Endothelial cell (in vitro differentiated cells): ENCODE measurements at regions not wholly inside any gene's neighbourhood (a gene's known extent, or its start where the extent isn't known, plus 50 kb on each side); places are given as distances from the start of the nearest gene placed in this dataset.

Source experiments
- DNase-seq: peaks from one replicate; pipeline ENCODE4 v3.0.0; 2021; ENCODE audit warnings: low spot score
- H3K27ac Mint-ChIP-seq: one replicate; pipeline ENCODE4 v1.8.0; 2021; ENCODE audit warnings: mixed read lengths, inconsistent platforms; ENCODE audit not compliant: unreplicated experiment
- H3K27me3 Mint-ChIP-seq: one replicate; pipeline ENCODE4 v1.8.0; 2021; ENCODE audit warnings: mild to moderate bottlenecking, moderate library complexity, mixed read lengths, inconsistent platforms; ENCODE audit not compliant: unreplicated experiment
- H3K36me3 Mint-ChIP-seq: one replicate; pipeline ENCODE4 v1.8.0; 2021; ENCODE audit warnings: mild to moderate bottlenecking, low read depth, mixed read lengths, inconsistent platforms; ENCODE audit not compliant: unreplicated experiment
- H3K4me1 Mint-ChIP-seq: one replicate; pipeline ENCODE4 v1.8.0; 2021; ENCODE audit warnings: mild to moderate bottlenecking, mixed read lengths, inconsistent platforms; ENCODE audit not compliant: unreplicated experiment
- H3K4me3 Mint-ChIP-seq: one replicate; pipeline ENCODE4 v1.8.0; 2021; ENCODE audit warnings: mild to moderate bottlenecking, mixed read lengths, inconsistent platforms; ENCODE audit not compliant: unreplicated experiment
- H3K9me3 Mint-ChIP-seq: one replicate; pipeline ENCODE4 v1.8.0; 2021; ENCODE audit warnings: mixed read lengths, inconsistent platforms; ENCODE audit not compliant: unreplicated experiment
- CTCF ChIP-seq: fragments of 200-600 bp; sonication (generic); IDR thresholded peaks from one replicate; pipeline ENCODE4 v1.5.0; 2021; ENCODE audit warnings: antibody characterized with exemption; ENCODE audit not compliant: unreplicated experiment

GRCh38 chr13:47281991-47282390 is 385.1 kb upstream of the HTR2A start:
- no peak for DNase-seq
- no peaks in the 10 kb centered on the region for H3K36me3 Mint-ChIP-seq
- TF ChIP-seq CTCF: no peak
- H3K4me1 Mint-ChIP-seq: no peaks in the 10 kb centered on the region
- H3K27me3 Mint-ChIP-seq: no peaks in the 10 kb centered on the region
- H3K4me3 Mint-ChIP-seq: no peak overlapping the region
- H3K27ac Mint-ChIP-seq: no peak overlapping the region
- no peaks in the 10 kb centered on the region for H3K9me3 Mint-ChIP-seq

GRCh38 chr13:47279920-47280319 is 383.1 kb upstream of the HTR2A start:
- Mint-ChIP-seq H3K4me3 (no peak overlapping the region), H3K36me3 (no peaks in the 10 kb centered on the region), H3K9me3 (no peaks in the 10 kb centered on the region), H3K4me1 (no peaks in the 10 kb centered on the region), H3K27me3 (no peaks in the 10 kb centered on the region), H3K27ac (no peak overlapping the region)
- DNase-seq: no peak
- no peak for TF ChIP-seq CTCF

- Mint-ChIP-seq H3K9me3 (no peaks in the 10 kb centered on the region), H3K27ac (no peak overlapping the region), H3K4me1 (no peaks in the 10 kb centered on the region), H3K4me3 (no peak overlapping the region), H3K27me3 (no peaks in the 10 kb centered on the region), H3K36me3 (no peaks in the 10 kb centered on the region)
- no peak for DNase-seq
- TF ChIP-seq CTCF: no peak
Observed at GRCh38 chr13:47277774-47278173, 380.9 kb upstream of the HTR2A start.

- Mint-ChIP-seq H3K27ac (no peak overlapping the region), H3K4me1 (no peaks in the 10 kb centered on the region), H3K9me3 (no peaks in the 10 kb centered on the region), H3K4me3 (no peak overlapping the region), H3K36me3 (no peaks in the 10 kb centered on the region), H3K27me3 (no peaks in the 10 kb centered on the region)
- no peak for DNase-seq
- TF ChIP-seq CTCF: no peak
Observed at GRCh38 chr13:47268270-47268669, 371.4 kb upstream of the HTR2A start.

- H3K27me3 Mint-ChIP-seq: no peaks in the 10 kb centered on the region
- no peak for DNase-seq
- H3K9me3 Mint-ChIP-seq: no peaks in the 10 kb centered on the region
- no peaks in the 10 kb centered on the region for H3K4me1 Mint-ChIP-seq
- H3K27ac Mint-ChIP-seq: no peak overlapping the region
- H3K4me3 Mint-ChIP-seq: no peak overlapping the region
- no peaks in the 10 kb centered on the region for H3K36me3 Mint-ChIP-seq
- TF ChIP-seq CTCF: no peak
Observed at GRCh38 chr13:47258384-47258783, 361.5 kb upstream of the HTR2A start.
